ENCODE measurements at regions not wholly inside any gene's neighbourhood (a gene's known extent, or its start where the extent isn't known, plus 50 kb on each side); places are given as distances from the start of the nearest gene placed in this dataset.

DNA sequence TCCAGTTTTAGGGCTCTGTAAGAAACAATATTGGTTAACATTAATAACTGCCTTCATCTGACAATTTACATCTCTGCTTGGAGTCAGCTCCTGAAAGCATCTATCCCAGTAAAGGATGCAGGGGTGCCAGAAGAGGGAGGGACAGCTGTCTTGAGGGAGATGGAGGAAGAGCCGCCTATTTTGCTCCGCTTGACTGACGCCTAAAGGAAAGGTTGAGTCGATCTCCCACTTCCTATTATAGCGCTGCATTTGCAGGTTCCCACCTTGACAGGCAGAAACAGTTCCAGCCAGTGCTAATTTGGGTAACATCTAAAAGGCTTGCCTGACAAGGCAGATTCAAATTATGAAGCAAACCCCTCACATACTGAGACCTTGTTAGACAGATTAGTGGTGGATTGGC lies 374.6 kb downstream of the SPATA31D1 start:
- TF ChIP-seq, protein P1, sequence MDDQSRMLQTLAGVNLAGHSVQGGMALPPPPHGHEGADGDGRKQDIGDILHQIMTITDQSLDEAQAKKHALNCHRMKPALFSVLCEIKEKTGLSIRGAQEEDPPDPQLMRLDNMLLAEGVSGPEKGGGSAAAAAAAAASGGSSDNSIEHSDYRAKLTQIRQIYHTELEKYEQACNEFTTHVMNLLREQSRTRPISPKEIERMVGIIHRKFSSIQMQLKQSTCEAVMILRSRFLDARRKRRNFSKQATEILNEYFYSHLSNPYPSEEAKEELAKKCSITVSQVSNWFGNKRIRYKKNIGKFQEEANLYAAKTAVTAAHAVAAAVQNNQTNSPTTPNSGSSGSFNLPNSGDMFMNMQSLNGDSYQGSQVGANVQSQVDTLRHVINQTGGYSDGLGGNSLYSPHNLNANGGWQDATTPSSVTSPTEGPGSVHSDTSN (IDR thresholded peaks at IDR 0.05), result no peak
- TF ChIP-seq, protein P2, sequence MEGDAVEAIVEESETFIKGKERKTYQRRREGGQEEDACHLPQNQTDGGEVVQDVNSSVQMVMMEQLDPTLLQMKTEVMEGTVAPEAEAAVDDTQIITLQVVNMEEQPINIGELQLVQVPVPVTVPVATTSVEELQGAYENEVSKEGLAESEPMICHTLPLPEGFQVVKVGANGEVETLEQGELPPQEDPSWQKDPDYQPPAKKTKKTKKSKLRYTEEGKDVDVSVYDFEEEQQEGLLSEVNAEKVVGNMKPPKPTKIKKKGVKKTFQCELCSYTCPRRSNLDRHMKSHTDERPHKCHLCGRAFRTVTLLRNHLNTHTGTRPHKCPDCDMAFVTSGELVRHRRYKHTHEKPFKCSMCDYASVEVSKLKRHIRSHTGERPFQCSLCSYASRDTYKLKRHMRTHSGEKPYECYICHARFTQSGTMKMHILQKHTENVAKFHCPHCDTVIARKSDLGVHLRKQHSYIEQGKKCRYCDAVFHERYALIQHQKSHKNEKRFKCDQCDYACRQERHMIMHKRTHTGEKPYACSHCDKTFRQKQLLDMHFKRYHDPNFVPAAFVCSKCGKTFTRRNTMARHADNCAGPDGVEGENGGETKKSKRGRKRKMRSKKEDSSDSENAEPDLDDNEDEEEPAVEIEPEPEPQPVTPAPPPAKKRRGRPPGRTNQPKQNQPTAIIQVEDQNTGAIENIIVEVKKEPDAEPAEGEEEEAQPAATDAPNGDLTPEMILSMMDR (IDR thresholded peaks at IDR 0.05), result no peak
- TF ChIP-seq EHMT2 (IDR thresholded peaks at IDR 0.05; ENCODE audit: low read depth) (no peak), EP300 (IDR thresholded peaks at IDR 0.05) (no peak), RAD21 (conservative IDR thresholded peaks at IDR 0.05 in 1 of 2, IDR thresholded peaks at IDR 0.05 in 1 of 2) (no peak), POLR2A (IDR thresholded peaks at IDR 0.05; ENCODE audit: low read length) (no peak), CHD2 (IDR thresholded peaks at IDR 0.05; ENCODE audit: low read length, partially characterized antibody) (no peak), RCOR1 (IDR thresholded peaks at IDR 0.05; ENCODE audit: low read depth, low read length) (no peak), ZSCAN20 (CRISPR knock-in tag; IDR thresholded peaks at IDR 0.05) (no peak), ESRRA (IDR thresholded peaks at IDR 0.05; ENCODE audit: borderline replicate concordance, low read length) (no peak), CEBPB (IDR thresholded peaks at IDR 0.05) (no peak), MYC (IDR thresholded peaks at IDR 0.05; ENCODE audit: borderline replicate concordance, low read length) (no peak)
- TF ChIP-seq, protein P3, sequence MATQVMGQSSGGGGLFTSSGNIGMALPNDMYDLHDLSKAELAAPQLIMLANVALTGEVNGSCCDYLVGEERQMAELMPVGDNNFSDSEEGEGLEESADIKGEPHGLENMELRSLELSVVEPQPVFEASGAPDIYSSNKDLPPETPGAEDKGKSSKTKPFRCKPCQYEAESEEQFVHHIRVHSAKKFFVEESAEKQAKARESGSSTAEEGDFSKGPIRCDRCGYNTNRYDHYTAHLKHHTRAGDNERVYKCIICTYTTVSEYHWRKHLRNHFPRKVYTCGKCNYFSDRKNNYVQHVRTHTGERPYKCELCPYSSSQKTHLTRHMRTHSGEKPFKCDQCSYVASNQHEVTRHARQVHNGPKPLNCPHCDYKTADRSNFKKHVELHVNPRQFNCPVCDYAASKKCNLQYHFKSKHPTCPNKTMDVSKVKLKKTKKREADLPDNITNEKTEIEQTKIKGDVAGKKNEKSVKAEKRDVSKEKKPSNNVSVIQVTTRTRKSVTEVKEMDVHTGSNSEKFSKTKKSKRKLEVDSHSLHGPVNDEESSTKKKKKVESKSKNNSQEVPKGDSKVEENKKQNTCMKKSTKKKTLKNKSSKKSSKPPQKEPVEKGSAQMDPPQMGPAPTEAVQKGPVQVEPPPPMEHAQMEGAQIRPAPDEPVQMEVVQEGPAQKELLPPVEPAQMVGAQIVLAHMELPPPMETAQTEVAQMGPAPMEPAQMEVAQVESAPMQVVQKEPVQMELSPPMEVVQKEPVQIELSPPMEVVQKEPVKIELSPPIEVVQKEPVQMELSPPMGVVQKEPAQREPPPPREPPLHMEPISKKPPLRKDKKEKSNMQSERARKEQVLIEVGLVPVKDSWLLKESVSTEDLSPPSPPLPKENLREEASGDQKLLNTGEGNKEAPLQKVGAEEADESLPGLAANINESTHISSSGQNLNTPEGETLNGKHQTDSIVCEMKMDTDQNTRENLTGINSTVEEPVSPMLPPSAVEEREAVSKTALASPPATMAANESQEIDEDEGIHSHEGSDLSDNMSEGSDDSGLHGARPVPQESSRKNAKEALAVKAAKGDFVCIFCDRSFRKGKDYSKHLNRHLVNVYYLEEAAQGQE (IDR thresholded peaks at IDR 0.05), result no peak

Data from A549 (cell line).